ENCODE measurements at regions not wholly inside any gene's neighbourhood (a gene's known extent, or its start where the extent isn't known, plus 50 kb on each side); places are given as distances from the start of the nearest gene placed in this dataset.

DNA sequence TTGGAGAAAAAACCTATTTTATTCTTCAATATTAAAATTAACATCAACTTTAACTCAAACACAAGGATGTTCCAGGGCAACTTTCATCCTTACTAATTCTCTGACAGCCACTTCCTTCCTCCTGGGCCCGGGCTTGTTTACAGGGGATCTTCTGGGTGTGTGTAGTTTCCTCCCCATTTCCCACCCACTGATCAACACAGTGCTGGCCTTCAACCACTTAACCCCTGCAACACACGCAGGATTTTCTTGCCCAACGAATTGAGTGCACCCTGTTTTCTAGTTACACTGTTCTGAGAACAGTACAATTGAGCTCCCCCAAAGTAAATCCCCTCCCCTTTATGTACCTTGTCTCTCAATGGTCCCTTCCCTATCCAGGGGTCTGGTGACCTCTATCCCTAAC lies 83.1 kb upstream of the RANBP3L start:
- no peaks in the 10 kb centered on the region for H3K36me3 Mint-ChIP-seq (ENCODE audit: unreplicated experiment)
- no peaks in the 10 kb centered on the region for H3K4me1 Mint-ChIP-seq (ENCODE audit: unreplicated experiment)
- TF ChIP-seq CTCF (IDR thresholded peaks at IDR 0.05), result no peak
- H3K4me3 Mint-ChIP-seq (ENCODE audit: unreplicated experiment), result no peak overlapping the region
- no peak for DNase-seq (ENCODE audit: extremely low spot score, unreplicated experiment)
- H3K27me3 Mint-ChIP-seq (ENCODE audit: unreplicated experiment), result peaks cover 11% of the 10 kb centered on the region
- H3K27ac Mint-ChIP-seq (ENCODE audit: unreplicated experiment), result no peak overlapping the region
- H3K9me3 Mint-ChIP-seq (ENCODE audit: unreplicated experiment), result no peaks in the 10 kb centered on the region

GRCh38 chr5:36385495-36385894 lies 83.8 kb upstream of the RANBP3L start:
- Mint-ChIP-seq H3K27ac (ENCODE audit: unreplicated experiment) (no peak overlapping the region), H3K36me3 (ENCODE audit: unreplicated experiment) (no peaks in the 10 kb centered on the region), H3K27me3 (ENCODE audit: unreplicated experiment) (peaks cover 11% of the 10 kb centered on the region), H3K9me3 (ENCODE audit: unreplicated experiment) (no peaks in the 10 kb centered on the region), H3K4me1 (ENCODE audit: unreplicated experiment) (no peaks in the 10 kb centered on the region), H3K4me3 (ENCODE audit: unreplicated experiment) (no peak overlapping the region)
- no peak for DNase-seq (ENCODE audit: extremely low spot score, unreplicated experiment)
- no peak for TF ChIP-seq CTCF (IDR thresholded peaks at IDR 0.05)

- Mint-ChIP-seq H3K27ac (ENCODE audit: unreplicated experiment) (no peak overlapping the region), H3K4me1 (ENCODE audit: unreplicated experiment) (peaks cover 7% of the 10 kb centered on the region), H3K36me3 (ENCODE audit: unreplicated experiment) (no peaks in the 10 kb centered on the region), H3K4me3 (ENCODE audit: unreplicated experiment) (no peak overlapping the region), H3K27me3 (ENCODE audit: unreplicated experiment) (peaks cover 8% of the 10 kb centered on the region), H3K9me3 (ENCODE audit: unreplicated experiment) (no peaks in the 10 kb centered on the region)
- TF ChIP-seq CTCF (IDR thresholded peaks at IDR 0.05), result no peak
- no peak for DNase-seq (ENCODE audit: extremely low spot score, unreplicated experiment)
These were observed 86.6 kb upstream of the RANBP3L start for GRCh38 chr5:36388288-36388687.

DNA sequence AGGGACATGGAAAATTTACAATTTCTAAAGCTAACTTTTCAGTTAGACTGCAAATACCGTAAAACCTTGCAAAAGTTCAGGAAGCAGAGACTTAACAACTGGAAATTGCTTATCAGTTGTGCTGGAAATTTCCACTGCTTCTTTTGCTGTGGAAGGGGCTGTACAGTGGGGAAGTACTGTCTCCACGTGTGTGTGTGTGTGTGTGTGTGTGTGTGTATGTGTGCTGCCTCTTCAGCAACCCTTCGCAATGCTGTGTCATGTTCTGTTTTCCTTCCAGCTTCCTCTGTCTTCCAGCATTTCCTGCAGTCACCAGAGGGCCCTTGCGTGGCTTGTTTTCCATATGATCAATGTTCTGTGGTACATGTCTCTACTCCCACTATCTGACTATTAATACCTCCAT lies 87.5 kb upstream of the RANBP3L start:
- Mint-ChIP-seq H3K36me3 (ENCODE audit: unreplicated experiment) (no peaks in the 10 kb centered on the region), H3K4me1 (ENCODE audit: unreplicated experiment) (peaks cover 7% of the 10 kb centered on the region), H3K4me3 (ENCODE audit: unreplicated experiment) (no peak overlapping the region), H3K27ac (ENCODE audit: unreplicated experiment) (no peak overlapping the region), H3K9me3 (ENCODE audit: unreplicated experiment) (no peaks in the 10 kb centered on the region), H3K27me3 (ENCODE audit: unreplicated experiment) (peaks cover 4% of the 10 kb centered on the region)
- no peak for DNase-seq (ENCODE audit: extremely low spot score, unreplicated experiment)
- no peak for TF ChIP-seq CTCF (IDR thresholded peaks at IDR 0.05)

DNA sequence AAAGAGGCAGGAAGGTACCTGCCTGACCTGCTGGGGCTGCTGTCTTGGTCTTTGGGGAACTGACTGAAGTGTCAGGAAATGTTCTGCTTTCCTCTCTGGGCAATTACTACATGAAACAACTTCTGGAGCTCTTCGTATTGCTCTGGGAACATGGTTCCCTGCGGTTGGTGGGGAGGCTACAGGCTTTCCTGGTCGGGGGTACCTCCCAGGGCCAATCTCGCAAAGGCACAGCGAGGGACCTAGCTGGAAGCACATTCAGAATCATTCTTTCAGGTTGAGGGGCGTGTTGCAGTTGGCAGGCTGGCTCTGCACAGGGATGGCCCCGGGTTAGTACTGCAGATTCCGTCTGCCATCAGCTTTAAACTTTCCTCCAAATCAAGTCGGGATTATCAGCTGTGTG lies 88.9 kb upstream of the RANBP3L start:
- no peaks in the 10 kb centered on the region for H3K9me3 Mint-ChIP-seq (ENCODE audit: unreplicated experiment)
- H3K4me1 Mint-ChIP-seq (ENCODE audit: unreplicated experiment), result peaks cover 9% of the 10 kb centered on the region
- no peak for TF ChIP-seq CTCF (IDR thresholded peaks at IDR 0.05)
- peaks cover 5% of the 10 kb centered on the region for H3K27me3 Mint-ChIP-seq (ENCODE audit: unreplicated experiment)
- H3K36me3 Mint-ChIP-seq (ENCODE audit: unreplicated experiment), result no peaks in the 10 kb centered on the region
- no peak overlapping the region for H3K4me3 Mint-ChIP-seq (ENCODE audit: unreplicated experiment)
- no peak overlapping the region for H3K27ac Mint-ChIP-seq (ENCODE audit: unreplicated experiment)
- no peak for DNase-seq (ENCODE audit: extremely low spot score, unreplicated experiment)
